GM21529 (cell line): ENCODE measurements at regions not wholly inside any gene's neighbourhood (a gene's known extent, or its start where the extent isn't known, plus 50 kb on each side); places are given as distances from the start of the nearest gene placed in this dataset.
A peak's percentile ranks its signal among the peaks of the same experiment; 100 is the strongest.
"Not testable (repeated sequence)": the region's sequence is repeated elsewhere in the genome, so short reads cannot be mapped to it uniquely, and the experiment has no call there.

Source experiments
- ATAC-seq: cut with Tn5 transposase; IDR thresholded peaks from one replicate; pipeline ENCODE4 v1.9.1; 2021; ENCODE audit not compliant: unreplicated experiment

DNA sequence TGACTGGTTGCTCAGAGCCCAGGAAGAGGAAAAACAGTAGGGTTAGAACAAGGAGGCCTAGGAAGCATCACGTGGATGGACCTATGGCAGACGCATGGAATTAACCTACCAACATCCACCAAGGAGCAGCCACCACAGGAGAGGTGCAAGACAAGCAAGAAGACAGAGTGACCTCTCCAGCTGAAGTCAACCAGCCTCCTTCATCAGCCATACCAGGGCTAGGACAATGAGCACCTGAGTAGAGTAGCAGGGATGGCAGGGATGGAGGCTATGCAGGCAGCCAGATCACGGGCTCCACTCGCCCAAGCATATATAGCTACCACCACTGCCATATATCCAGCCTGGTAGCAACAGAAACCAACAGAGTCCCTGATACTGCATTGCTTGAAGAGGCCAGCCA is 202.1 kb upstream of the B3GAT1 start:
- ATAC-seq = no peak

DNA sequence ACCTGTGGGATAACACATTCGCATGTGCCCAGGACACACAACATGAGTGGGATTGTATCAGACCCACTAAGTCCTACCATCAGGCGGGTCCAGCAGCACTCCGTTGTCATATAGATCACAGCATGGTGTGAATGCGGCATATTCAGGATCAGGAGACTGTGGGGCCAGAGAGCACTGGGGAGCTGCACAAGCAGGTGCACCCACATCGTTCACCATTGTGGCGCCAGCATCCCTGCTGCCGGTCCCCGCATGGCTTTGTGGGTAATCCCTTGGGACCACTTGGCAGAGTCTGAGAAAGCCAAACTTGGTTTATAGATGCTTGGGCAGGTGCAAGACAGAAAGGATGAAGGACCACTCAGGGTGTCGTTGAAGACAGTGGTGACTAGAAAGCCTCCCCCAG is 201.6 kb upstream of the B3GAT1 start:
- ATAC-seq = no peak

DNA sequence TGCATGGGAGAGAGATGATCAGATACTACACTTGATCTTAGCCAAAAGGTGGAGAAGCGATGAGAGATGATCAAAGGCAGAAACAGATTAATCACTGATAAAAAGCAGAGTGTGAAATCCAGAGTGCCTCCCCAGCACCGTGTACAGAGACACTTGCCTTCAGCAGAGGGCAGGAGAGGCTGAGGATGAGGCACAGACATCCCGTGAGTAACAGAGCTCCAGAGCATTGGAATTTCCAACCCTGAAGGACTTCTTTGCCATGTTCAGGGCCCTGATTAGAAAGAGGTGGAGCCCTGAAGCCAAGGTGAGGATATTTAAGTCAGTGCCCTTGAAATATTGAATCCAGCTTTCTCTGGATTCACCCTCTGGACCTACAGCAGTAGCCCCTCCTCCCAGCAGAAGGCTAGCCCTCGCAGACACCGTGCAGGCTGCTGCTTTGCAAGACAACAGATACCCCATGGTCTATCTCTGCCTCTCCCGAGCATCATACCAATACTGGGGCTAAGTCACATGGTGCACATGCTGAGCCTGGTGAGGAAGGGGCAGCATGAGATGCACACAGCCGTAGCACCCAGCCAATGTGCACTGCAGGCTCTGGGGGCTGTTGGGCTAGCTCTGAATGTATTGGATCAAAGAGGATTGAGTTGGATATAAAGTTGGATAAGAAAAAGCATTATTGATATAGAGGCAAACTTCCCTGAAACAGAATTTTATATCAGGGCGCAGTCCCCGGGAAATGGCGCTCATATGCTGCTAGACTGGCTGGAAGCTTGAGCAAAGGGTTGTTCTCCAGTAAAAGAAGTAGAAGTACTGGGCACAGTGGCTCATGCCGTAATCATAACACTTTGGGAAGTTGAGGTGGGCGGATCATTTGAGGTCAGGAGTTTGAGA is 200.3 kb upstream of the B3GAT1 start:
- no peak for ATAC-seq

DNA sequence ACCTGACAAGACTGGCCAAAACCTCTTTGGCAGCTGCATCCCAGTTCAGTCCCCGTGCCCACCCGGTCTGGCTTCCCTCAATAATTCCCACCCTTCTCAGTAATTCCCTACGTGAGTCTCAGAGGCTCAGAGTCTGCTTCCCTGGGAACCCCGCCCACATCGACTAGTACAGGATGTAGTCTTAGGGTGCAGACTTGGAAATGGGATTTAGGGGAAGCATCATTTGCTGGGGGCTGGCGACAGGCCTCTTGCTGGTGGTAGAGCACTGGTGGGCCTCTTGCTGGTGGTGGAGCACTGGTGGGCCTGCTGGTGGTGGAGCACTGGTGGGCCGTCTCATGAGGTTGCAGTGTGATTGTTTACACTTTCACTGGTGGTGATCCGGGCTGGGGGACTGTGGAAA is 199.5 kb upstream of the B3GAT1 start:
- ATAC-seq = no peak

DNA sequence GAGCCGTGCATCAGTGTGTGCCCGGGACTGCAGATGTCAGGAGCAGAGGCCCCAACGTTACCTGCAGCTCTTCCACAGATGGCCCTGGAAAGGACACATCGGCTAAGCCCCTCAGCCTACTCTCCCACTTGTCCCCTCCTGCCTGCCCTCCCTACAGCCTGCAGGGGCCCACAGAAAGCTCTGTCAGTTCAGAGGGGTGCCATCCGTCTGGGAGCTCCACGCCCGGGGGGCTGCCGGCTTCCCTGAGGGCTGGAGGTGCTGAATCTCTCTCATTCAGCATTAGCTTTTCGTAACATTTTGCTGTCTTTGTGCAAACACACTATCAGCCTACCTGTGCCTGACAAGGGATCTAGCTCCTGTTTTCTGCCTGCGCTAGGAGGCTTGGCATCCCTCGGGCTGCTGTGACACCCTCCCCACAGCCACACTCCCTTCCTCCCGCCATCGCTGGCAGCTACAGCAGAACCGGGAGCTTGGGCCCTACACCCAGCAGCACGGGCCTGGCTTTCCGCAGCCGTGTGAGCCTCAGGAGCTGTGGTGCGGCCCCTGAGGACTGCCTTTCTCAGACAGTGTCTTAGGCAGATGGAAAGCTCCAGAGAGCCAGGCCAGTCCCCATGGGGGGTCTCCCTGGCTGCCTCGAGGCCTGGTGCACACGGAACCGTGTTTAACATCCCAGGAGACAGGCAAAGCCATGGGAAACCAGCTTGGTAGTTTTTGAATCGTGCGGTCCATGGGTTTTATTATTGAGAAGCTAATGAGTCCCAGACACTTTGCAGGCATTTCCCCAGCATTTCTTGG is 198.3 kb upstream of the B3GAT1 start:
- no peak for ATAC-seq

DNA sequence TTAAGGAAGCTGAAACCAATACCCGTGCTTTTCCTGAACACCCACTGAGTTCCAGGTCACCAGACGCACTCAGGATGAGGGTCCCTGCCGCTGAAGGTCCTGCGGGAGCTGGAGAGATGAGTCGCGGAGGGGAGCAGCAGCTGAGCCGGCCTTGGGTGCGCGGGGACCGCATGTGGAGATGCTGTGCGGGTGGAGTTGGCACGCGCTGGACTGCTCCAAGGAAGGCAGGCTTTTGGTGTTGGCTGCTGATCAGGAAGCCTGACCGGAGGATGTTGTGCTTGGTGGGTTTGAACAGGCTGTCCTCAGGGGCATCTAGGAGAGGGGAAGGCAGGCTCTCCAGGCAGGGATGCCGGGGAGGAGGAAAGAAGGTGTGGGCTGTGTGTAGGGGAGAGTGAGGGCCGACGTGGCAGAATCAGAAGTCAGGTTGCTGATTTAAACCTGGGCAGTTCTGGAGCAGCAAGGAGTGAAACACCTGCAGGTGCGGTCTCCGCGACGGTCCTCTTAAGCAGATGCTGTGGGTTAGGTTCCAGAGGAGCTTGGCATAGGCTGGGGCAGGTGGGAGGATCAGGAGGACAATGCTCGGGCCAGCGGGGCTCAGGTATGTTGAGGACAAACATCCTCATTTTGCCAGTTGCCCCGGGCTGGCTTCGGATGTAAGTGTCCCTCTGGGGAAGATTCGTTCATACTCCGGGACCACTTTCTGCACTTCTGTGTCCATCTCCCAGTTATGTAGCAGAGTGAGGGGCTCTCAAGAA is 197.5 kb upstream of the B3GAT1 start:
- ATAC-seq = no peak

DNA sequence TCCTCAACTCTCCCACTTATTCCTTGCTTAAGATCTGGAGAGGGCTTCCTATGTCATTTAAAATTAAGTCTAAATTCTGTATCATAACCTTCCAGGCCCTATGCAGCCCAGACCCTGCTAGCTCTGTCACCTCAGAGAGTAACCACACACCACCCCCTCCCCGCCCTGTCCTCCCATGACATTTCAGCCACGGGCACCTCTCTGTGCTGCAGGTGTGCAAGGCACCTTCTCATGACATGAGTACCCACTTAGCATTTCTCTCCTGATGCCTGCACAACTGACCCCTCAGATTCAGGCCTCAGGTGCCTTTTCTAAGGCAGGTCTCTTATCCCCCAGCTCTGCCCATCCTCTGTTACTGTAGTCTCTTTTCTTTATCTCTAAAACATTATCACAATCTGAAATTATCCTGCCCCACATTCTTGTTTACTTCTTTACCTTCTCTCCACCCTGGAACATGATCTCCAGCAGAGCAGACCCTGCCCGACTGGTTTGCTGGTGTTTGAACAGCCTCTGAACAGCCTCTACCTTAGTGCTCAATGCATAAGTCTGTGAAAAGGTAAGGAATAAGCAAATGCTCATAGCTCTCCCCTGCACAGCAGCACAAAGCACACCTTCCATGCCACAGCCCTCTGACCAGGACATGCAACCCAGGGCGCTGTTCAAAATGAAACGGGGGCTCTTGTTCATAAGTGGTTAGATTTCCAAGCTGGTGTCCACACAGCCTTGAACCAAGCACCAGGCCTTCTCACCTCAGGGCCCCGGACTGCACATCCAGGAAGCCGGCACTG is 196.1 kb upstream of the B3GAT1 start:
- ATAC-seq = no peak

DNA sequence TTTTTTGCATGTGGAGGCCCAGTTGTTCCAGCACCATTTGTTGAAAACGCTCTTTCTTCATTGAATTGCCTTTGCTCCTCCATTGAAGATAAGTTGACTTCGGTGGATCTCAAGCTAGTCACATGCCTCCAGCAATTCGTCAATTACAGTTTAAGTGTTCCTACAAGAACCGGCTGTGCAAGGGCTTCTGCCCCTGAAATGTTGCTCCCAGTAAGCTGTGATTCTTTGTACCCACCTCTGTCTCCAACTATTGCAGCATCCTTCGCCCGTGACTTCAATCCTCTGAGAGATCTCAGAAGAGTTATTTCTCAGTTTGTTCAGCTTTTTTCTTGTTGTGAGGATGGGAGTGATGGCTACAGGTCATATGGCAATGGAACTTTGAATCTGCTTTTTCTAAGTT is 194.2 kb upstream of the B3GAT1 start:
- ATAC-seq = no peak

DNA sequence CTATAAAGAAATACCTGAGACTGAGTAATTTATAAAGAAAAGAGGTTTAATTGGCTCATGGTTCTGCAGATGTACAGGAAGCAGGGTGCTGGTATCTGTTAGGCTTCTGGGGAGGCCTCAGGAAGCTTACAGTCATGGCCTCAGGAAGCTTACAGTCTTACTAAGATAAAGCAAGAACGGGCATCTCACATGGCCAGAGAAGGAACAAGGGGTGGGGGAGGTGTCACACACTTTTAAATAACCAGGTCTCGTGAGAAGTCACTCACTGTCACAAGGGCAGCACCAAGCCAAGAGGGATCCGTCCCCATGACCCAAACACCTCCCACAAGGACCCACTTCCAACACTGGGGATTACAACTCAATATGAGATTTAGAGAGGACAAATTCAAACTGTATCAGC is 192.8 kb upstream of the B3GAT1 start:
- no peak for ATAC-seq

DNA sequence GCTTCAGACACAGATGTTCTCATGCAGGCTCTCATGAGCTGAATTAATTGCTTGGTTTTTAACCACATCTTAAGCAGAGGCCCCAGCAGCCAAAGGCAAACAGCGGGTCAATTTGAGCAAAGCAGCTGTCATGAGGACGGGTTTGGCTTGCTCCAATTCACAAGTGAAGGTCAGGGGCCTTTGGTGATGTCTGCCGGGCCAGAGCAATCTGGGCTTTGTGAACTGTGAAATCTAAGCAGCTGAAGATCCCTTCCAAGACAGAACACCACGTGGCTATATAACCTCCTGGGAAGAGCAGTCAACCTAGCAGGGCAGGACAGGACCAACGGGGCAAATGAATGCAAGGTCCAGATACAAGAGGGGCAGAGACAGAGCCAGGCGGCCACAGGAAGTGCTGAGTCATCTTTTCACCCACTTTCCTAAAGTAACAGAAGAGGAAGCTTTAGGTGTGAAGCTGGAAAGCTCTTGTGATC is 187.3 kb upstream of the B3GAT1 start:
- no peak for ATAC-seq

DNA sequence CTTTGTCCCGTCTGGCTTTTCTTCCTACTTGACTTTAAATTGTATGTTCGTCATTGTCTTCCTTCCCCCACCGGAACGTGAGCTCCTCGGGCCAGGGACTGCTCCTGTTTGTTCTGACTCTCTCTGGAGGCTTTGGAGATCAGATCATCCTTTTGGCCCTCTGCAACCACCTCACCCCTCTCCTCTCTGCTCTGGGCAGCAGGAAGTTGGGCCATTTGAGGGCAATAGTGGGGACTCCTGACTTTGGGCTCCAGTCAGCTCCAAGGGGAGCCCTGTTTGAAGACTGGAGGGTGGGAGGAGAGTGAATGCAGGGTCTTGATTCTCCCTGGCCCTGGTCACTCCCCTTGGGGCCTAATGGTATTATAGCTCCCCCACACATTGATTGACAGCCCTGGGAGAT is 186.3 kb upstream of the B3GAT1 start:
- no peak for ATAC-seq

DNA sequence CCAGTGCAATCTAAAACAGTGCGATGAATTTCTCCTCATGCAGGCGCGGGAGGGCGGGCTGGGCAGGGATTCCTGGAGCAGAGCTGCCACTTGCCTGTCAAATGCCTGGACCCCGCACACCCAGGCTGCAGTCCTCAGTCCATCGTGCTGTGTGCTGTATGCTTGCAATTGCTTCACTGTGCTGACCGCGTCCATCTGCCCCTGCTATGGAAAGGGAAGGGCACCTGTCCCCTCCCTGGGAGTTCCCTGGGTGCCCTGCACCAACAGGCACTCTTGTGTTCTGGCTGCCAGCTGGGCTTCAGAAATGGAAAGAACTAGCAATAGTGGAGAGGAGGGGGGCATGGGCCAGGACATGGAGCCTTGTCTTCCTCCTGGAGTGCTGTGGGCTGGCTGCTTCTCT is 185.4 kb upstream of the B3GAT1 start:
- ATAC-seq = no peak

DNA sequence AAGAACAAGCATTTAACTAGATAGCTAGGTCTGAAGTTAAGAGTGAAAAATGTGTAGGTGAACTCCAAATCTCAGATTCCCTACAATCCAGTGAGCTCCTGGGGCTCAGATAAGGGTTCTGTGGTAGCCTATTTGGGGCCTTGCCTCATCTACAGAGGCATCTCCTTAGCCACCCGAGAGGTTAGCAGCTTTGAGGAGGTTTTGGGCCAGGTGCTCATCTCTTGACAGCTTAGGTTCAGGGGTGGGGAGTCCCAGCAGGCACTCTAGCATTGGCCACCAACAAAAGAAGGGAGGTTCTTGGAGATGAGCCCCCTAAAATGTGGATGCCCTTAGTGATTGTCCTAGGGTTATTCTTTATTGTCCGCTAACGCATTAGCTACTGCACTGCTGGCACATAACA is 184.4 kb upstream of the B3GAT1 start:
- no peak for ATAC-seq

DNA sequence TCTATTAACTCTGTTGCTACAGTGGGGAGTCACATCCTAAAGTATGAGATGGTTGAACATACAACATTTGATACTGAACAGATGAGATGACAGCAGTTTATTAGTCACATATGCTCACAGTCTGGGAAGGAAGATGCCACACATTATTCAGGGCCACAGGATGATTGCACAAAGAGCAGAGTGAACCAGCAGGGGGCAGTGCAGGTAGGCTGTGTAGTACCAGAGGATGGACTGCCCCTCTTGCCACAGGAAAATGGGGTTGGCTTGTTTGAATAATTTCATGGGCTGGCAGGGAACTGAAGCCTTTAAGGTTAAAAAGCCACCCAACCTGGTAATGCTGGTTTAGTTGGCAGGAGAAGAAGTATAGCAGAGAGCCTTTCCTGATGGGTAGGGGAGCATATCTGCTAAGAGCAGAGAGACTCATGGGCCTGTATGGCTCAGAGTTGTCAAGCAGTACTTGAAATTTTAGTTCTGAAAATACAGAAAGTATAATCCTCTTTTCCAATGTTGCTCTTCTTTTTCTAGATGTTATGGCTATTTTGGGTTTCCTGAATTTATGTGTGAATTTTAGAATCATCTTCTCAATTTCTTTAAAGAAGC is 180.4 kb upstream of the B3GAT1 start:
- peak; percentile 74 for ATAC-seq

DNA sequence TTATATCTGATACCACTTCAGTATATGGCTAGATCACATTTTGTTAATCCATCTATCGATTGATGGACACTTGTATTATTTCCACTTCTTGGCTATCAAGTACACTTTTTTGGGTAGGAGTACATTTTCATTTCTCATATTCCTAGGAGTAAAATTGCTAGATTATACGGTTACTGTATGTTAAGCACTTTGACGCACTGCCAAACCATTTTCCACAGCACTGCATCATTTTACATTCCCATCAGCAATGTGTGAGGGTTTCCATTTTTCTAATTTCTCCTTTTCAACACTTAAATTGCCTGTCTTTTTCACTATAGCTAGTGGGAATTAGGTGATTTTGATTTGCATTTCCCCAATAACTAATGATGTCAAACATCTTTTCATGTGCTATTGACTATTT is 179.3 kb upstream of the B3GAT1 start:
- ATAC-seq = no peak

DNA sequence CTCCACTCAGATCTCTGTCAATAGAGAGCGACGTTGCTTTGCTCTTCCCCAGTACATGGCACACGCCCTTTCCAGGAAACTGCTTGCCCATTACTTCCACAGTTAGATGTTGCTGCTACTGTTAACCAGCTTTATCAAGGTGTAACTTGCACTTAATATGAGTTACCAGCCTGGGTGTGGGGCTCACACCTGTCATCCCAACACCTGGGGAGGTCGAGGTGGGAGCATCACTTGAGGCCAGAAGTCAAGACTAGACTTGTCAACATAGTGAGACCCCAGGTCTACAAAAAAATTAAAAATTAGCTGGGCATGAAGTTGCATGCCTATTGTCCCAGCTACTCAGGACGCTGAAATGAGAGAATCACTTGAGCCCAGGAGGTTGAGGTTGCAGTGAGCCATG is 177.1 kb upstream of the B3GAT1 start:
- ATAC-seq = no peak

DNA sequence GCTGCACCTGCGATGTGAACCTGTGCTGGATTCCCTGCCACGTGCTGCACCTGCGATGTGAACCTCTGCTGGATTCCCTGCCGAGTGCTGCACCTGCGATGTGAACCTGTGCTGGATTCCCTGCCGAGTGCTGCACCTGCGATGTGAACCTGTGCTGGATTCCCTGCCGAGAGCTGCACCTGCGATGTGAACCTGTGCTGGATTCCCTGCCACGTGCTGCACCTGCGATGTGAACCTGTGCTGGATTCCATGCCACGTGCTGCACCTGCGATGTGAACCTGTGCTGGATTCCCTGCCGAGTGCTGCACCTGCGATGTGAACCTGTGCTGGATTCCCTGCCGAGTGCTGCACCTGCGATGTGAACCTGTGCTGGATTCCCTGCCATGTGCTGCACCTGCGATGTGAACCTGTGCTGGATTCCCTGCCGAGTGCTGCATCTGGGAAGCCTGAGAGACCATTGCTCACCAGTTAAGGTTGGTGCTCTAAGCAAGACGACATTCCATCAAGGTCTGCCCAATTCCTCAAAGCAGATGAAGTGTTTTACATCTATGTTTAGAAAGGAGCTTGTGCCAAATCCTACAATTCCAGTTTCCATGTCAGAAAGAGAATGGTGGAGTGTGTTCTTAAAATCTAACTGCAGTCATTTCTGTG is 176.5 kb upstream of the B3GAT1 start:
- ATAC-seq = not testable (repeated sequence)

DNA sequence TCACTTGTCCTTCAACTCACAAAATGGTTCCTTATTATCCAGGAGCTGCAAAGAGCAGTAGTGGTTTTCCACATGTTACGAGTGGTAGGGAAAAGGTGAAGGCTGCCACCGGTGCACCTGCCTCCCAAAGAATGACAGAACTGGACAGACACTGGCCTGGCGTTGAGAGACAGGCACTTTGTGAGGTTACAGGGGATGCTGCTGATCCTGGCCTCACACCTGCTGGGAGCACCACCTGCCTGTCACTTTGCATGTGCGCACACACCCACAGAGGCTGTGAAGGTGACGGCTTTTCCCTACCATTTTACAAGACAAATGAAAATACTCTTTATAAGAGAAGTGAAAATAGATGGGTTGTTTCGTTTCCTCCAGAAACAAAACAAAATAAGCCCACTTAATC is 175.3 kb upstream of the B3GAT1 start:
- no peak for ATAC-seq

DNA sequence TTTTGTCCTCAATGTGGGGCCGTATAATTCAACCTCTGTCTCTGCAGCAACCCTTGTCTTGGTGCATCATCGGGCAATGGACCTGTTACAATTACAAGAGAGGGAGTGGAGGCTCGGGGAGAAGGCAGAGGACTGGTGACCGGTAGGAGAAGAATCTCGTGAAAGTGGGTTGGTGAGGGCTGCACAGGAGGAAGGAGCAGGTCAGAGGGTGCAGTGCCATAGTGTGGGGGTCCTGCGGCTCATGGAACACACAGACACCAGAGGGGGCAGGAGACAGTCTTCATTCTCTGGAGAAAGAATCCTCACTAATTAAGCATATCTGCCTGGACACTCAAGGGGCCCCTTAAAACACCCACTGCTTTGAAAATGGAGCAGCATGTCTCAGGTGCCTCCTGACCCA is 174.7 kb upstream of the B3GAT1 start:
- no peak for ATAC-seq
